HG03095 (cell line): ENCODE measurements at regions not wholly inside any gene's neighbourhood (a gene's known extent, or its start where the extent isn't known, plus 50 kb on each side); places are given as distances from the start of the nearest gene placed in this dataset.

Experiments used
- ATAC-seq: cut with Tn5 transposase; IDR thresholded peaks from one replicate; pipeline ENCODE4 v1.9.1; 2021; ENCODE audit warnings: moderate library complexity; ENCODE audit not compliant: unreplicated experiment

DNA sequence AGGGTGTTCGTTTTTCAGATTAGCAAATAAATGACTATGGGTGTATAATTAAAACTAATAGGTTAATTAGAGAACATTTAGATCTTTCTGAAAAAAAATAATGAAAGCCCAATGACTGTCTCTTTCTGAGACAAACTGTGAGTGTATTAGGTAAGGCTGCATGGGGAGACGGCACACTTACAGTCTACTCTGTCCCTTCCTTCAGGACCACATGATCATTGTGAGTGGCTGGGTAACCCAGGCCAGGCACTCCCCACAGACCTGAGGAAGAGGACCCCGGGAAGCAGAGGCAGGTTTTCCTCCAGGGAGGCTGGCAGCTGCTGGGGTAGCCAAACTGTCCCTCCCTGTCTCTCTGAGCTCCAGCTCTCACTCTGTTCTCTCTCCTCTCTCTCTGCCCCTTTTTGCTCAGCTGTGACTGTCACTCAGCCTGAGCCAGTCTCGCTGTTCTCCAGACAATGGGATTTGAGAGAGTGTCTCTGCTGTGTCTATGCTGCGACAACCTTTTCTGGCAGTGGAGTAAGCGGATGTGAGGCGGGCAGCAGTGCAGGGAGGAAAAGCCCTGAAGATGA, 83.1 kb upstream of the NCAM1 start:
- ATAC-seq = no peak

DNA sequence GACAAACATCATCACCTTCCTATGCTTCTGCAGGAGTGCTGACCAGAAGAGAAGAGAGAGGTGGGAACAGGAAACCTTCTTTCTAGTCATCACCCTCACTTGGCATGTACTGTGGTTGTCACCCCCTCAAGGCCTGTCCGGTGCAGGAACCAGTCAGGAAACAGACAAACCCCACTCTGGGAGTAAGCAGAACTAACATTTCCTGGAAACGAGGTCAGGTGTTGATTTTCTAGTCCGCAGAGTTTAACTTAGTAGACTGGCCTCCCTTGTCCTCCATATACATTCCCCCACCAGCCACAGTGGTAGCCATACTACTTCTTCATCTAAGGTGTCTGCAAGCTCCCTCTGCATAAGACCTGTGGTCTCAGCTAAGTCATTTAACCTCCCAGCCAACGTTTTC, 80.7 kb upstream of the NCAM1 start:
- no peak for ATAC-seq

- ATAC-seq = no peak
These were observed 79.8 kb upstream of the NCAM1 start for GRCh38 chr11:112881461-112881860.

- ATAC-seq = no peak
These were observed 78.5 kb upstream of the NCAM1 start for GRCh38 chr11:112882494-112883381.

GRCh38 chr11:112884012-112884767, 77.0 kb upstream of the NCAM1 start:
- no peak for ATAC-seq

GRCh38 chr11:112885744-112886433, 75.3 kb upstream of the NCAM1 start:
- ATAC-seq = no peak

- no peak for ATAC-seq
These were observed 74.5 kb upstream of the NCAM1 start for GRCh38 chr11:112886434-112887370.

DNA sequence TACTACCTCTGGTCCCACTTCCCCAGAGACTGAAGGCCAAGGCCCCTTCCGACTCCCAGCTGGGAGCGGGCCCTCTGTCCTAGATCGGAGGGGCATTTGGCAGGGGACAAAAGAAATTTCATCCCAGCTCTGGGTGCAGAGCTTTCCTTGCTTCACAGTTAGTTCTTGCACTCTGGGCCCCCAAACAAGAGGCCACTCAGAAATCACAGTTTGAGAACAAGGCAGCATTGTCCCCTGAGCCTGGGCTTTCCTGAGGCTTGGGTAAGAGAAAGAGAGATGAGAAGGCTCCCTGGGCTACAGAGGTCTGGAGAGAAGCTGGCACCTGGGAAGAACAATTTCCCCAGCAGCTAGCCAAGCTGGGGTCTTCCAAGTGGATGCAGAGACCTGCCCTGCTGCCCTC, 71.8 kb upstream of the NCAM1 start:
- ATAC-seq = no peak

DNA sequence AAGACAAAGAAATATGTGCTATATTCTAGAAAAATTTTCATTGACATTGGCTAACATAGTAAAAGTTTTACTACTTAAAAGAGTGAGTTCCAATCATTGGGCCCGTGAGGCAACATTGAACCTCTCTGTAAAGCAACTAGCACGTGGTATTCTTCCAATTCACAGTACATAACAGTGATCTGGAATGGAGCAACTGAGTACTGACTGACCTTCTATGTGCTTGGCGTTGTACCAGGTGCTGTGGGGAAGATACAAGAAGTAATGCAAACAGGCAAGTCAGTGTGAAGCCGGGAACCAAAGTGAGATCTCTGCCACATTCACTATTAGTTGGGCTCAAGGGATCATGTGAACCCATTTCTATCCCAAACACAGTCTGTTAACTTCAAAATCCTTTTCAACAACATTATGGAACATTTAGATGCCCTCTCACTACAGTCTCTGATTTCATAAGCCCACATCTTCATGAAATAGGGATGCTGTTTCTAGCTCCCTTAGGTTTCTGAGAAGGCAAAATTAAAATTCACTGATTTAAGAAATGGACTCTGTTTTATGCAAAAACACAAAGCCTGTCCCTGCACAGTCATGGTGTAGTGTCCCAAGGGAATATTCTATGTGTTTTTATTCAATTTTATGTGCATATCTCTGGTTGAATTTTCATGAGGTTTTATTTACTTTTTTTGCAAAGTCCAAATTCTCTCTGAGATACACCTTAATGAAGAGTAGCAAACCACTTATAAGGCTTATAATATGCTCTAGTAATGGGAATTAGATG, 61.8 kb upstream of the NCAM1 start:
- no peak for ATAC-seq

- ATAC-seq = no peak
These were observed 59.3 kb upstream of the NCAM1 start for GRCh38 chr11:112901924-112902323.

DNA sequence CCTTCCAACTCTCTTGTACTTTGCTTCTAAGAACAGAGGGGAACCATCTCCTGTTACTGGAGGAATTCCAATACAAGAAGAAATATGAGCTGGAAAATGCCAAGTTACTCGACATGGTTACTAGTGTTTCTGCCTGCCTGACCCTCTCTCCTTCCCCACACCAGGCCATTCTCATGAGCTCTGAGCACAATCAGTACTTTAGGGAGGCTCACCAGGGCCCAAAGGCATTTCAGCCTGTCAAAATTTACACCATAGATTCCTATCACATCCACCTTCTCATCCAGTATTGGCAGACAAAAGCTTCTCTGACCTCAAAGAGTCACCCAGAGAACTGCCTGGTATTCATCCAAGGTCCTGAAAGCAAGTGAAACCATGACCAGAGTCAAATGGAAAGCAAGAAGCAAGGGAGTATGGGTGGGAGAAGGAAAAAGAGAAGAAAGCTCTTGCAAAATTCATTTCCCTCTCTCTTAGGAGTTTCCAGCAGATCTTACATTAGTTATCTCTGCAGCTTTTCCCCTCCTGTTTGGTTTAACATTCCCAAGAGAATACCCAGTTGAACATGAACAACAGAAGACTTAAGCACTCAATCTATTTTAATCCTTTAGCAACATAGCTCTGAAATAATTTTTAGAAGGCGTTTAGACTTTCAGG, 58.7 kb upstream of the NCAM1 start:
- no peak for ATAC-seq

- no peak for ATAC-seq
These were observed 57.9 kb upstream of the NCAM1 start for GRCh38 chr11:112903340-112903739.

GRCh38 chr11:112911124-112911523, 50.1 kb upstream of the NCAM1 start:
- ATAC-seq = no peak
